ENCODE measurements at regions not wholly inside any gene's neighbourhood (a gene's known extent, or its start where the extent isn't known, plus 50 kb on each side); places are given as distances from the start of the nearest gene placed in this dataset.
"Not testable (repeated sequence)": the region's sequence is repeated elsewhere in the genome, so short reads cannot be mapped to it uniquely, and the experiment has no call there.

DNA sequence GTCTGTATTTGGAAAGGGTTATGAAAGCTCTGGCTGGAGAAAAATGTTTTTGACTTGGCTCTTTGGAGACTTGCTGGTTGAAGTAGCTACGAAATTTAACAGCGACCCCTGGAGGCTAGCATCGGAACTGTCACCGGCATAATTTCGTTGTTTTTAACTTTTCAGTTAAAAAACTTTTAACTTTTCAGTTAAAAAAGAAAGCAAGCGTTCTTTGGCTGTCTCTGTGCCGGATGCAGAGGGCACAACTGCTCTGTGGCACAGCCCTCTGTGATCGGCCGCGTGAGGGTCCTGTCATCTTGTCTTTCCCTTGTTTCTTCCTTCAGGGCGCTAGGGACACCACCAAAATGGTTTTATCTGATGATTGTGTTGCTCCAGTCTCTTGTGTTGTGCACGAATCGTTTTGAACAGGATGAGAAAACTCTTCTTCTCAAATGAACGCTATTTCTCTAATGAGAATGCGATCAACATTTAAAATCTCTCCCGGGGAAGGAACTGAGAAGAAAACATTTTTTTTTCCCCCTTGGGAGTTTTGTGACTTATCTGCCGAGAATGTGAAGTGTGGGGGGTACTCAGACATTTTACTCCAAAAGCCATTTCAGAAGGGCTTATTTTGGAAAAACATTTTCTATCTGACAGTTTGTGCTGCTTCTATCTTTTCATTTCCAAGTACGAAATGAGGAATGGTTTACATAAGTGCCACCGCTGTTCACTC is 57.1 kb downstream of the ADCYAP1 start:
- Histone ChIP-seq H3K4me3 (ENCODE audit: low read depth, low read length) (peak overlapping the region; percentile 29), H3K36me3 (ENCODE audit: control insufficient read depth, insufficient read depth, low read length) (no peaks in the 10 kb centered on the region), H3K27me3 (ENCODE audit: control insufficient read depth, insufficient read depth, low read length) (no peaks in the 10 kb centered on the region)
- CTCF ChIA-PET: interaction anchor here (0.6 to 1.7 kb wide), 17 partner anchors 11 to 1433 kb away, joined by 3 to 9 read pairs (median 3); no protein-coding TSS in a partner anchor
- POLR2A ChIA-PET: no interaction called here
- TF ChIP-seq, protein P1, sequence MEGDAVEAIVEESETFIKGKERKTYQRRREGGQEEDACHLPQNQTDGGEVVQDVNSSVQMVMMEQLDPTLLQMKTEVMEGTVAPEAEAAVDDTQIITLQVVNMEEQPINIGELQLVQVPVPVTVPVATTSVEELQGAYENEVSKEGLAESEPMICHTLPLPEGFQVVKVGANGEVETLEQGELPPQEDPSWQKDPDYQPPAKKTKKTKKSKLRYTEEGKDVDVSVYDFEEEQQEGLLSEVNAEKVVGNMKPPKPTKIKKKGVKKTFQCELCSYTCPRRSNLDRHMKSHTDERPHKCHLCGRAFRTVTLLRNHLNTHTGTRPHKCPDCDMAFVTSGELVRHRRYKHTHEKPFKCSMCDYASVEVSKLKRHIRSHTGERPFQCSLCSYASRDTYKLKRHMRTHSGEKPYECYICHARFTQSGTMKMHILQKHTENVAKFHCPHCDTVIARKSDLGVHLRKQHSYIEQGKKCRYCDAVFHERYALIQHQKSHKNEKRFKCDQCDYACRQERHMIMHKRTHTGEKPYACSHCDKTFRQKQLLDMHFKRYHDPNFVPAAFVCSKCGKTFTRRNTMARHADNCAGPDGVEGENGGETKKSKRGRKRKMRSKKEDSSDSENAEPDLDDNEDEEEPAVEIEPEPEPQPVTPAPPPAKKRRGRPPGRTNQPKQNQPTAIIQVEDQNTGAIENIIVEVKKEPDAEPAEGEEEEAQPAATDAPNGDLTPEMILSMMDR (IDR thresholded peaks at IDR 0.05; ENCODE audit: insufficient read depth, low read depth, low read length): peak; percentile 88
- peak; percentile 8 for DNase-seq (ENCODE audit: low read depth)

DNA sequence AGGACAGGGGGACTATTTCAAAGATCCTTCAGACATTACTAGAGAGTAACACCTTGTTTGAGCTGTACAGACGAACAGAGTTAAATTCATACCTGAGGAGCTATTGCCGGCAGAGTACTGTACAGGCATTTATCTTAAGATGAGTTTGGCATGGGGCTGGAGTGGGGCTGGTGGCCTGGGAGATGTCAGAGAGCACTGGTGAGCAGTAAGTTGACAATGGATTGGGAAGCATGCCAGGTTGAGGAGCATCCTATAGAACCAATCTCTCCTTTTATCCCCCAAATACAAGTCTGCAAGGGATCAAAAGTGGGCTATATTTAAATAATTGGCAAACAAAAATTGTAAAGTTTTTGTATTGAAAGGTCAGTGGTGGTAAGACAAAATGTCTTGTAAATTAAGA is 58.6 kb downstream of the ADCYAP1 start:
- Histone ChIP-seq H3K36me3 (ENCODE audit: control insufficient read depth, insufficient read depth, low read length) (no peaks in the 10 kb centered on the region), H3K27me3 (ENCODE audit: control insufficient read depth, insufficient read depth, low read length) (no peaks in the 10 kb centered on the region), H3K4me3 (ENCODE audit: low read depth, low read length) (no peak overlapping the region)
- no peak for DNase-seq (ENCODE audit: low read depth)
- POLR2A ChIA-PET: no interaction called here
- TF ChIP-seq, protein P1 (IDR thresholded peaks at IDR 0.05; ENCODE audit: insufficient read depth, low read depth, low read length): no peak
- CTCF ChIA-PET: interaction anchor here (0.9 to 2.6 kb wide), 2 partner anchors 8 to 100 kb away, joined by 3 to 9 read pairs; no protein-coding TSS in a partner anchor

DNA sequence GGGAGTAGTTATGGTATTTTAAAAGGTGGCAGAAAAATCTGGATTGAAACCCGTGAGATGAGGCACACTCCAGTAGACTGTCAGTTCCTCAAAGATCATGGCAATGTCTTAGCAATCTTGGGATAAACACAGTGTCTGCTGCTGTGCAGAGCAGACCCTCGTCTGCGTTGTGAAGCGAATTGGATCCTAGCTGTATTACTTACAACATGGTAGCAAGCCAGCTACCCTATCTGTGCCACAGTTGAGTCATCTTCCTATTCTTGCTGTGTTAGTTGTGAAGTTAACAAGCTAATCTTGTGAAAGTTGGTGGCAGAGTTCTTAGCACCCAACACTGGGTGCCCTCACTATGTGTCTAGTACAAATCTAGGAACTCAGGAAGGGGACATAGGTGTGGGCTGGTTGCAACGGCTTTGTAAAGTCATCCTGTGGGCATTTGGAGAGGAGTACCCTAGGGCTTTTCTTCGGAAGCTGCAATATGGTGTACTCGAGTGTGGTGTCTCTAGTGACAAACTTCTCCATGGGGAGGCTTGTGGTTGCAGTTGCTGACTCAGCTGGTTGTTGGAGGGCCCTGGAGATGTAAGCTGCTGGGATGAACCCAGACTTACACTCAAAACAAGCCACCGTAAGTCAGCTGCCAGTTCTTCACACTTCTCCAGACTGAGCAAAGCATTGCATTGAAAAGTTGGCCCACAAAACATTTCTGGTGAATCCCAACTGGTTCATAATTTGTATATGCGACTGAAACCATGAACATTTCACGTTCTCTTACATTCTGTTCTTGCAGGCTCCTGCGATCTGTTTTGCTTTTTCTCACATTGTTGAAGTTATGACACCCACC is 61.5 kb downstream of the ADCYAP1 start:
- Histone ChIP-seq H3K27me3 (ENCODE audit: control insufficient read depth, insufficient read depth, low read length) (no peaks in the 10 kb centered on the region), H3K36me3 (ENCODE audit: control insufficient read depth, insufficient read depth, low read length) (no peaks in the 10 kb centered on the region), H3K4me3 (ENCODE audit: low read depth, low read length) (no peak overlapping the region)
- CTCF ChIA-PET: interaction anchor here (1.3 kb wide), 1 partner anchor 101 kb away, joined by 3 read pairs; no protein-coding TSS in a partner anchor
- POLR2A ChIA-PET: no interaction called here
- TF ChIP-seq, protein P1 (IDR thresholded peaks at IDR 0.05; ENCODE audit: insufficient read depth, low read depth, low read length): no peak
- DNase-seq (ENCODE audit: low read depth): no peak

DNA sequence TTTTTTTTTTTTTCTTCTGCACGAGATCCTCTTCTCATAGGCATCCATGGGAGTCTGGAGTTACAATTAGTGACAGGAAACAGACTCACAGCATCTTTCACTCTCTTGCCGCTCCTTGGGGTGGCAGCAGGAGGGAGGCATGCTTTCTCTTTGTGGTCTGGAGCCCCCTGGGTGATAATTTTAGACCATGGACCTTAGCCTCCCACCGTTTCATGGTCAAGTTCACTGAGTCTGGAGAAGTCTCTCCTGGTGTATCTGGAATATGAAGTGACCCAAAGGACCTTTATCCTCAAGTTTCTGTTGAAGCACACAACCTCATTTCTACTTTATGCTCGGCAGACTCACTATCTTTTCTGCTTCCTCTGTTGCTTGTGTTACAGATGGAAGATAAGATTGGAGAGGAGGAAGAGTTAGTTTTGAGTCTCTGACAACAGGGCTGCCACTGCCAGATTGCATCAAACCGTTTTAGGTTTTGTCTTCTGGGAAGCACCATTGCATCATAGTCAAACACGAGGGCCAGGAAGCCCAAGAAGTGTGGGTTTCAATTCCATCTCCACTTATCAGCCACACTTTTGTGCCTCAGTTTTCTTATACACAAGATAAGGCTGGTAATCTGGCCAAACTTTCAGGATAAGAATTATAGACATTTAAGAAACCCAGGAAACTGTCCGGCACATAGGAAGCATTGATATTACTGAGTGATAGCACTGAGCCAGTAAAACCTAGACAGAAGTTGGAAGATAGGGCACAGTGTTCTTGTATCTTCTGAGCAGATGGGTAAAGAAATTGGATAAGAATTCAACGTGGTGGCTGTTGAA is 62.3 kb downstream of the ADCYAP1 start:
- TF ChIP-seq, protein P1 (IDR thresholded peaks at IDR 0.05; ENCODE audit: insufficient read depth, low read depth, low read length): no peak
- ChIA-PET CTCF (no interaction called here), POLR2A (no interaction called here)
- Histone ChIP-seq H3K4me3 (ENCODE audit: low read depth, low read length) (no peak overlapping the region), H3K36me3 (ENCODE audit: control insufficient read depth, insufficient read depth, low read length) (no peaks in the 10 kb centered on the region), H3K27me3 (ENCODE audit: control insufficient read depth, insufficient read depth, low read length) (no peaks in the 10 kb centered on the region)
- no peak for DNase-seq (ENCODE audit: low read depth)

DNA sequence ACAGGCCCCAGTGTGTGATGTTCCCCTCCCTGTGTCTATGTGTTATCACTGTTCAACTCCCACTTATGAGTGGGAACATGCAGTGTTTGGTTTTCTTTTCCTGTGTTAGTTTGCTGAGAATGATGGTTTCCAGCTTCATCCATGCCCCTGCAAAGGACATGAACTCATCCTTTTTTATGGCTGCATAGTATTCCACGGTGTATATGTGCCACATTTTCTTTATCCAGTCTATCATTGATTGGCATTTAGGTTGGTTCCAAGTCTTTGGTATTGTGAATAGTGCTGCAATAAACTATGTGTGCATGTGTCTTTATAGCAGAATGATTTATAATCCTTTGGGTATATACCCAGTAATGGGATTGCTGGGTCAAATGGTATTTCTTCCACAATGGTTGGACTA is 64.2 kb downstream of the ADCYAP1 start:
- POLR2A ChIA-PET; H3K4me3 ChIP-seq (ENCODE audit: low read depth, low read length); H3K36me3 ChIP-seq (ENCODE audit: control insufficient read depth, insufficient read depth, low read length); DNase-seq (ENCODE audit: low read depth); CTCF ChIA-PET; H3K27me3 ChIP-seq (ENCODE audit: control insufficient read depth, insufficient read depth, low read length): not testable (repeated sequence)

DNA sequence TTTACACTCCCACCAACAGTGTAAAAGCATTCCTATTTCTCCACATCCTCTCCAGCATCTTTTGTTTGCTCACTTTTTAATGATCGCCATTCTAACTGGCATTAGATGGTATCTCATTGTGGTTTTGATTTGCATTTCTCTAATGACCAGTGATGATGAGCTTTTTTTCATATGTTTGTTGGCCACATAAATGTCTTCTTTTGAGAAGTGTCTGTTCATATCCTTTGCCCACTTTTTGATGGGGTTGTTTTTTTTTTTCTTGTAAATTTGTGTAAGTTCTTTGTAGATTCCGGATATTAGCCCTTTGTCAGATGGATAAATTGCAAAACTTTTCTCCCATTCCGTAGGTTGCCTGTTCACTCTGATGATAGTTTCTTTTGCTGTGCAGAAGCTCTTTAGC is 64.6 kb downstream of the ADCYAP1 start:
- CTCF ChIA-PET; DNase-seq (ENCODE audit: low read depth); POLR2A ChIA-PET; H3K36me3 ChIP-seq (ENCODE audit: control insufficient read depth, insufficient read depth, low read length); H3K27me3 ChIP-seq (ENCODE audit: control insufficient read depth, insufficient read depth, low read length); H3K4me3 ChIP-seq (ENCODE audit: low read depth, low read length): not testable (repeated sequence)

DNA sequence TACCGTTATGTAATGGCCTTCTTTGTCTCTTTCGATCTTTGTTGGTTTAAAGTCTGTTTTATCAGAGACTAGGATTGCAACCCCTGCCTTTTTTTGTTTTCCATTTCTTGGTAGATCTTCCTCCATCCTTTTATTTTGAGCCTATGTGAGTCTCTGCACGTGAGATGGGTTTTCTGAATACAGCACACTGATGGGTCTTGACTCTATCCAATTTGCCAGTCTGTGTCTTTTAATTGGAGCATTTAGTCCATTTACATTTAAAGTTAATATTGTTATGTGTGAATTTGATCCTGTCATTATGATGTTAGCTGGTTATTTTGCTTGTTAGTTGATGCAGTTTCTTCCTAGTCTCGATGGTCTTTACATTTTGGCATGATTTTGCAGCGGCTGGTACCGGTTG is 69.9 kb downstream of the ADCYAP1 start:
- H3K36me3 ChIP-seq (ENCODE audit: control insufficient read depth, insufficient read depth, low read length); DNase-seq (ENCODE audit: low read depth); POLR2A ChIA-PET; CTCF ChIA-PET; H3K4me3 ChIP-seq (ENCODE audit: low read depth, low read length); H3K27me3 ChIP-seq (ENCODE audit: control insufficient read depth, insufficient read depth, low read length): not testable (repeated sequence)

DNA sequence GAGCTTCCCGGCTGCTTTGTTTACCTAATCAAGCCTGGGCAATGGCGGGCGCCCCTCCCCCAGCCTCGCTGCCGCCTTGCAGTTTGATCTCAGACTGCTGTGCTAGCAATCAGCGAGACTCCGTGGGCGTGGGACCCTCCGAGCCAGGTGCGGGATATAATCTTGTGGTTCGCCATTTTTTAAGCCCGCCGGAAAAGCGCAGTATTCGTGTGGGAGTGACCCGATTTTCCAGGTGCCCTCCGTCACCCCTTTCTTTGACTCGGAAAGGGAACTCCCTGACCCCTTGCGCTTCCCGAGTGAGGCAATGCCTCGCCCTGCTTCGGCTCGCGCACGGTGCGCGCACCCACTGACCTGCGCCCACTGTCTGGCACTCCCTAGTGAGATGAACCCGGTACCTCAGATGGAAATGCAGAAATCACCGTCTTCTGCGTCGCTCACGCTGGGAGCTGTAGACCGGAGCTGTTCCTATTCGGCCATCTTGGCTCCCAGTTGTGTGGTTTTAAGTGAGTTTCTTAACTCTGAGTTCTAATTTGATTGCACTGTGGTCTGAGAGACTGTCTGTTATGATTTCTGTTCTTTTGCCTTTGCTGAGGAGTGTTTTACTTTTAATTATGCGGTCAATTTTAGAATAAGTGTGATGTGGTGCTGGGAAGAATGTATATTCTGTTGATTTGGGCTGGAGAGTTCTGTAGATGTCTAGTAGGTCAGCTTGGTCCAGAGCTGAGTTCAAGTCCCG is 71.9 kb downstream of the ADCYAP1 start:
- H3K36me3 ChIP-seq (ENCODE audit: control insufficient read depth, insufficient read depth, low read length); POLR2A ChIA-PET; CTCF ChIA-PET; H3K4me3 ChIP-seq (ENCODE audit: low read depth, low read length); H3K27me3 ChIP-seq (ENCODE audit: control insufficient read depth, insufficient read depth, low read length); DNase-seq (ENCODE audit: low read depth): not testable (repeated sequence)

Measured in BJ (cell line).